Neutrophil (primary cell): ENCODE measurements at regions not wholly inside any gene's neighbourhood (a gene's known extent, or its start where the extent isn't known, plus 50 kb on each side); places are given as distances from the start of the nearest gene placed in this dataset.

Experiments used
- H3K27ac ChIP-seq: fragments of 200-600 bp; sonication (generic); 2 replicates; pipeline ENCODE4 v1.5.1; 2016; ENCODE audit warnings: mild to moderate bottlenecking, moderate library complexity
- H3K27me3 ChIP-seq: fragments of 200-600 bp; sonication (generic); 2 replicates; pipeline ENCODE4 v1.6.0; 2016; ENCODE audit warnings: mild to moderate bottlenecking
- H3K36me3 ChIP-seq: fragments of 200-600 bp; sonication (generic); 2 replicates; pipeline ENCODE4 v1.5.1; 2017
- H3K4me1 ChIP-seq, 2 experiments: fragments of 200-600 bp in 1 of 2; sonication (generic) in 1 of 2; 1 replicate in 1 of 2; 2 replicates in 1 of 2; pipeline versions ENCODE4 v1.5.1 to v1.6.1; 2013 to 2016; ENCODE audit warnings: low read depth in 1 of 2, low read length in 1 of 2, mild to moderate bottlenecking in 1 of 2, moderate library complexity in 1 of 2; ENCODE audit not compliant: control insufficient read depth in 1 of 2, insufficient read depth in 1 of 2
- H3K4me3 ChIP-seq, 2 experiments: fragments of 200-600 bp in 1 of 2; sonication (generic) in 1 of 2; 1 replicate in 1 of 2; 2 replicates in 1 of 2; pipeline ENCODE4 v1.5.1; 2013 to 2016; ENCODE audit warnings: low read depth in 1 of 2, low read length in 1 of 2, mild to moderate bottlenecking in 1 of 2, moderate library complexity in 1 of 2
- H3K9me3 ChIP-seq: fragments of 200-600 bp; sonication (generic); 2 replicates; pipeline ENCODE4 v1.5.1; 2016
- TF ChIP-seq, protein P1 (sequence below): fragments of 200-600 bp; sonication (generic); IDR thresholded peaks from 2 replicates; pipeline ENCODE4 v1.5.1; 2016; ENCODE audit warnings: antibody characterized with exemption

DNA sequence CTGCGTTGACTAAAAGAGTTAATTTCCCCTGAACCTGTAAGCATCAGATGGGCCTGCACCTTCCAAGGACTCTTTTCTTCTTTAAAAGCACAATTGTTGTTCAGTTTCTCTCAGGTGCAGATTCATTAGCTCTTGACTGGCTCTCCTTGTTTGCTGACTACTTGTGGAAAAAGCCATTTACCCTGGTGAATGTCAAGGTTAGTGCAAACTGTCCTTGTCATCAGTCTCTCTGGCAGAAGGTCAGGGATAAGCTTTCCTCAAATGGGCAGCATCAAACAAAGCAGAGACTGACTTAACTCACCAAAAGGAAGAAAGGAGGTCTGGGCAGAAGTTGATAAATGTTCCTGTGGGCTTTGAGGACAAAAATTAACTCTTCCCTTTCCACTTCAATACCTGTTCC, 922.7 kb downstream of the BCL11A start:
- no peaks in the 10 kb centered on the region for H3K4me1 ChIP-seq
- H3K9me3 ChIP-seq: no peaks in the 10 kb centered on the region
- no peak overlapping the region for H3K27ac ChIP-seq
- TF ChIP-seq, protein P1, sequence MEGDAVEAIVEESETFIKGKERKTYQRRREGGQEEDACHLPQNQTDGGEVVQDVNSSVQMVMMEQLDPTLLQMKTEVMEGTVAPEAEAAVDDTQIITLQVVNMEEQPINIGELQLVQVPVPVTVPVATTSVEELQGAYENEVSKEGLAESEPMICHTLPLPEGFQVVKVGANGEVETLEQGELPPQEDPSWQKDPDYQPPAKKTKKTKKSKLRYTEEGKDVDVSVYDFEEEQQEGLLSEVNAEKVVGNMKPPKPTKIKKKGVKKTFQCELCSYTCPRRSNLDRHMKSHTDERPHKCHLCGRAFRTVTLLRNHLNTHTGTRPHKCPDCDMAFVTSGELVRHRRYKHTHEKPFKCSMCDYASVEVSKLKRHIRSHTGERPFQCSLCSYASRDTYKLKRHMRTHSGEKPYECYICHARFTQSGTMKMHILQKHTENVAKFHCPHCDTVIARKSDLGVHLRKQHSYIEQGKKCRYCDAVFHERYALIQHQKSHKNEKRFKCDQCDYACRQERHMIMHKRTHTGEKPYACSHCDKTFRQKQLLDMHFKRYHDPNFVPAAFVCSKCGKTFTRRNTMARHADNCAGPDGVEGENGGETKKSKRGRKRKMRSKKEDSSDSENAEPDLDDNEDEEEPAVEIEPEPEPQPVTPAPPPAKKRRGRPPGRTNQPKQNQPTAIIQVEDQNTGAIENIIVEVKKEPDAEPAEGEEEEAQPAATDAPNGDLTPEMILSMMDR: no peak
- H3K4me3 ChIP-seq: no peak overlapping the region
- no peaks in the 10 kb centered on the region for H3K36me3 ChIP-seq
- H3K27me3 ChIP-seq: no peaks in the 10 kb centered on the region

DNA sequence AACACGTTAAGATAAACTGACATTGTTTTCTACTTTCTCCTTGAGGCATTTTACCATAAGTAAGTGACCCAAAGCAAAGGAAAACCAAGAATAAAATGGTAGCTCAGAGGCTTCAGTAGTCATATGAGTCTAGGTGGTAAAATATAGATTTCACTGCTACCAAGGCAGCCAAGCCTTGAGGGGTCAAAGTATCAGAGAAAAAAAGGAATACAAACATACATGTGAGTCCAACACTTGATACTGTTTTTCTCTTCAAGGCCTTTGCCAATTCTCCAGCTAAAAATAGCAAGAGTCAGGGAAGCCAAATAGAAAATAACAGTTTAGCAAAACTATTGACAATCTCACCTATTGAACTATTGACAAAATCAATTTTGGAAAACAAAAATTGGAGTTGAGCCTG, 925.9 kb downstream of the BCL11A start:
- Histone ChIP-seq H3K27me3 (no peaks in the 10 kb centered on the region), H3K27ac (no peak overlapping the region), H3K4me1 (no peaks in the 10 kb centered on the region), H3K36me3 (no peaks in the 10 kb centered on the region), H3K4me3 (no peak overlapping the region), H3K9me3 (no peaks in the 10 kb centered on the region)
- TF ChIP-seq, protein P1: no peak

DNA sequence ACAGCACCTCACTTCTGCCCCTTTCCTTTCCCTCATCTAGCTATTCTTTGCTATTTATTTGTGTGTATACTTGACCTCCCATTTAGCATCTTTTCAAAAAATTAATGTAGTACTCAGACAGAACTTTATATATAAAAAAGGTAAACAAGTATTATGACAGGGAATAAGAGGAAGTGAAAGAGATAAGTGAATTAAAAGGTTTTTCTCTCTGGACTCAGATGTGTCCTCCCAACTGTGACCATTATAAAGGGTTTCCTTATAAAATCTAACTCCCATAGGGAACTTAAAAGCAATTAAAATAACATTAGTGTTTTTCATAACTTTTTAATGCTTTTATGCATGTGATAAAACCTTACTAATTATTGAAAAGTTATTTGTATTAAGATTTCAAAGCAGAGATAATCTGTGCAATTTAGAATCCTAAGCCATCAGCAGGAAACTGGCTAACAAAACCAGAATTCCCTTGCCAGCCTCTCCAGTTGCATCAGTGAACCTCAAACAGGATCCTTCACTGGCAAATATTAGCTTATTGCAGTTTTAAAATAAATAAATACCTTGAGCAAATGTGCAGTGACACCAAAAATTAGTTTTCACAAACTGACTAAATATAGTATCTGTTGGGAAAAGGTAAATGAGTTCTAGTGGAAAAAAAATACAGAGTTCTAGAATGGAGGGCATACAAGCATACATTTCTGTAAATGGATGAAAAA, 930.7 kb downstream of the BCL11A start:
- TF ChIP-seq, protein P1: no peak
- Histone ChIP-seq H3K4me3 (no peak overlapping the region), H3K27me3 (no peaks in the 10 kb centered on the region), H3K27ac (no peak overlapping the region), H3K4me1 (no peaks in the 10 kb centered on the region), H3K36me3 (no peaks in the 10 kb centered on the region), H3K9me3 (no peaks in the 10 kb centered on the region)

DNA sequence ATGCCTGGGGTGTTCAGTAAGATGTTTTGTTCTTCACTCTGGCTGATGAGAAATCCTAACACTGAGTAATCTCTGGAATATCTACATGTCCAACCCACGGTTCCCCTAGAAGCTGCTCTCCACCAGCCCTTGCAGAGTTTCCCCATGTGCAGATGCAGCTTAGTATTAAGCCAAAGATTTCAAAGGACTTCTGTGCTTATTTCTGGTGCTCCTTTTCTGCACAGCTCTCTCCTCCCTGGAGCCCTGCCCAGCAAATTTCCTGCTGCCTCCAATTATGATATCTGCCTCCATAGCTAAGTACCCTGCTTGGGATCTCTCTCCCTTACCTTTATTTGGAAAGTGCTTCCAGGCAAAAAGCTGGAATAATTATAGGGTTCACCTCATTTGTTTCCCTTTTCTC, 949.3 kb downstream of the BCL11A start:
- H3K4me3 ChIP-seq: no peak overlapping the region
- TF ChIP-seq, protein P1: no peak
- no peaks in the 10 kb centered on the region for H3K4me1 ChIP-seq
- H3K27ac ChIP-seq: no peak overlapping the region
- H3K36me3 ChIP-seq: no peaks in the 10 kb centered on the region
- H3K9me3 ChIP-seq: peaks cover 8% of the 10 kb centered on the region
- no peaks in the 10 kb centered on the region for H3K27me3 ChIP-seq

DNA sequence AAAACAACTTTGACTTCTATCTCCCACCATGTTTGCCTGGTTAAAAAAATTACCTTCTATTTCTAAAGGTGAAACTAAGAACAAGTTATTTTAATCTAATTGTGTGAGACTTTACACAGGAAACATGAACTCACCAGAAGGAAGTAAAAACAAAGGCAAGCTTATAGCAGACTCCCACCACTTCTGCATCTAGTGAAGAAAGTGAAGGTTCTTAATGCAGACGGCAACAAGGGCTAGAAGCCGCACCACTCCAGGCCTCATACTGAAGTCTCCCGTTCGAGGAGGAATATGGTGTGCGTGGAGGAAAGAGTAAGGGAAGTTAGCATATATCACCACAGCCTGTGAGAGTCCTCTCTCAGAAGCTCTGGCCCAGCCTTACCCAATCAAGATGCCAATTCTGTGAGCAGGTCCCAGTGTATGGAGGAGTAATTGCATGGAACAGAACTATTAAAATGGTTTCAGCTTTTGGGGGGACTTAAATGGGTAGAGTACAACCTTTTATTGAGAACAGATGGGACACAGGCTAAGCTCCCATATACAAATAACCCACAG, 958.7 kb downstream of the BCL11A start:
- Histone ChIP-seq H3K9me3 (no peaks in the 10 kb centered on the region), H3K4me3 (no peak overlapping the region), H3K27me3 (no peaks in the 10 kb centered on the region), H3K4me1 (no peaks in the 10 kb centered on the region), H3K36me3 (no peaks in the 10 kb centered on the region), H3K27ac (no peak overlapping the region)
- TF ChIP-seq, protein P1: no peak
